HS-5 (cell line): ENCODE measurements at regions not wholly inside any gene's neighbourhood (a gene's known extent, or its start where the extent isn't known, plus 50 kb on each side); places are given as distances from the start of the nearest gene placed in this dataset.
A peak's percentile ranks its signal among the peaks of the same experiment; 100 is the strongest.

Experiments
- DNase-seq: peaks from one replicate; pipeline ENCODE4 v3.0.0-alpha.2; 2012; ENCODE audit warnings: low read depth

- DNase-seq, result no peak
Observed at GRCh38 chr12:39047539-39048262, 142.3 kb upstream of the CPNE8 start.

DNA sequence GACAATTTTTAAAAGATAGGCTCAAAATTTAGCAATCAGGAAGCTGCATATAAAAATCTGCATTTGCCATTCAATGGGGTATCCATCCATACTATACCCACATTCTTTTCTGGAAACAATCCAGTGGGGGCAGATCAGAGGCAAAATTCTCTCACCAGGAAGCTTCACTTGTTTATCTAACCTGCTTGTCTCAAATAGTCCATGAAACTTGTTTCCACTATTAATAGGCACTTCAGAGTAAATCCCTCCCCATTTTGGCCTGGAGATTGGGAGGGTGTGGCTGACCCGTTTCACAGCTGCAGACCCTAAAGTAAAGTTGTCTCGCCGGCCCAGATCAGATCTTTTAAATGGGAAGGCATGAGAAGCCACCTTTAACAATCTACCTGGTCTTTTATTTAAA lies 139.4 kb upstream of the CPNE8 start:
- no peak for DNase-seq

DNA sequence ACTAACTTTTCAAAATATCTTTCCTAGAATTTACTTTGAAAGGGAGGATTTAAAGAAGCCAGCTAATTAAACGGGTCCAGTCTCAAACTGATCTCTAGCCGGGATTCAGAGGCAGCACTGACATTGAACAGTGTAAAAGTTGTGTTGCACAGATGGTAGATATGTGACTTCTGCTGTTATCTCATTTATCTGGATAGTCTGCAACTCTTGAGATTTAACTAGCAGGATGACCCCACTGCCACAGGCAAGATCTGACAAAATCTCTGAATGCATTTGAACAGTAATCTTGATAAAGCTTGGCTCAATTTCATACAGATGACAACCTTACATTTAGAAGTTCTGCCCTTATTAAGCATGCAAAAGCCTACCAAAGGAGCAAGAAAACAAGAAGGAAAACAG lies 138.0 kb upstream of the CPNE8 start:
- no peak for DNase-seq

- DNase-seq, result no peak
Observed at GRCh38 chr12:39040275-39040674, 134.9 kb upstream of the CPNE8 start.

DNA sequence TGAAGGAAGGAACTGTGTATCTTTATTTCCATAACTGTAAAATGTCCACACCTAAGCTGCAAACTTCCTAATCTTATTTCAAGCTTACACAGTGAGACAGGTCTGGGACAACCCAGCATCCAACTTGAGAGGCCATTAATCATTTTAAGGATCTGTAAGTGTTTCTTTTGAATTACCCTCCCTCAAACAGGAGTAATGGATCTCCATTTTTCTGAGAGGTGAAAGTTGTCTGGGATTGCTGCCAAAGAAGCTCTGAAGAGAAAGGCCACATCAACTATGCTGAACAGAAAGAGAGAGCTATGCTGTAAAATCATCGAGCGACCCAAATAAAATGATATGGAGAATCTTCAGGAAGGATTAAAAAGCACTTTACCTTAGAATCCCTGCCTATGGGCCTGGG lies 131.7 kb upstream of the CPNE8 start:
- DNase-seq, result no peak

GRCh38 chr12:39036105-39036504 lies 130.7 kb upstream of the CPNE8 start:
- no peak for DNase-seq

DNA sequence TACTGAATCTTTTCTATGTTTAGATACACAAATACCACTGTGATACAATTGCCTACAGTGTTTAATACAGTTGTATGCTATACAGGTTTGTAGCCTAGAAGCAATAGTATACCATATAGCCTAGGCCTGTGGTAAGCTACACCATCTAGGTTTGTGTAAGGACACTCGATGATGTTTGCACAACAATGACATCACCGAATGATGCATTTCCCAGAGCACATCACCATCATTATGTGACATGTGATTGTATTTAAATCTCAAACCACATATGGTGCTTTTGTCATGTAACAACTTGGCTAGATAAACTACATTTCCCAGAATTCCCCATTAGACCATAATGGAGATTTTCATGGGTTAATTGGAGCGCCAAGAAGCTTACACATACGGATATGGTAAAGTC lies 128.4 kb upstream of the CPNE8 start:
- no peak for DNase-seq

- DNase-seq, result no peak
Observed at GRCh38 chr12:39032448-39032847, 127.1 kb upstream of the CPNE8 start.

- DNase-seq, result no peak
Observed at GRCh38 chr12:39032034-39032433, 126.6 kb upstream of the CPNE8 start.

DNA sequence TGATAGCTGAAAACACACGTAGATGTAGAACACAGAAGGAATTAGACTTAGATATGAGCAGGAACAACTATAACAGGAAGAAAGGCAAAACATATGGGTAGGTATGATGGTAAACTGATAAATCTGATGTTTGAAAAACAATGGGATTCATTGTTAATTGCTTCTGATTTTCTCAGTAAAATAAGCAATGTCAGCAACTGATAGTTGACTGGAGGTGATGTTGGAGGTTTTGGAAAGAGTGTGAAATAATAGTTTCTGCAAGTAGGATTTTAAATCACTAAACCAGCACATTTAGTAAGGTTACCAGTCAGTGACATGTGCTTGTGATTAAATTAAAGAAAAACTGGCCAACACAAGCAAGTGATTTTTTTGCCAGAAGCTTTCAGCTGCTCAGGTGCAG lies 123.0 kb upstream of the CPNE8 start:
- no peak for DNase-seq

GRCh38 chr12:39012870-39013269 lies 107.5 kb upstream of the CPNE8 start:
- peak; percentile 11 for DNase-seq

- no peak for DNase-seq
Observed at GRCh38 chr12:39011166-39011565, 105.8 kb upstream of the CPNE8 start.

DNA sequence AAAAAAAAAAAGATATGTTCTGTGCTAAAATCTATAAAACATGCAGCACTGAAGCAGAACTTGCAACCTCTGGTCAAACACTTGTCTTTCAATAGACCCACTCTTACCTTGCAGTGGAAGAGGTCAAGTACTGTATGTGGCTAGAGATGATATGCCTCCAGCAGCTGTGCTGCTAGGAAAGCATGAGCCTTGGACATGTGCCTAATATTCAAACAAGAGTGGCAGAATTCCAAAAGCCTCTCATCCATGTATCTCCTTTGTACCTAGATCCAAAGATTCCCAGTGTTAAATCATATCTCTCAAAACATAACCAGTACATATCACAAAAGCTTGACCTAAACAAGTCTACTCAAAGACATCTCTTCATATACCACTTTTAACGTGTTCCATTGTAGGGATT lies 105.0 kb upstream of the CPNE8 start:
- DNase-seq, result no peak

- DNase-seq, result no peak
Observed at GRCh38 chr12:39007619-39008018, 102.2 kb upstream of the CPNE8 start.

DNA sequence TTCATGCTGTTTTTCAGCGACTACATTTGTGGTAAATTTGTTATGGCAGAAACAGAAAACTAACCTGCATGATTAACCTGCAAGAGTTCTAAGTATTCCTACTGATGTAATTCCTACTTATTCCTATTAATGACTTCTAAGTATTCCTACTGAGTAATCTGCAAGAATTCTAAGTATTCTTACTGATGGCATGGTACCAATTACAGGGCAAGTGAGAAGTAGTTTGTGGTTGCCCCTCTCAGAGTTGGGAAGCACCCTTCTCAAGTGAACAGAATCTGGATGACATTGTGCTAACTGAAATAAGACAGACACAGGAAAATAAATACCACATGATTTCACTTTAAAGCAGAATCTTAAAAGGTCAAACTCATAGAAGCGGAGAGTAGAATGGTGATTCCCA lies 100.9 kb upstream of the CPNE8 start:
- DNase-seq, result peak; percentile 5

DNA sequence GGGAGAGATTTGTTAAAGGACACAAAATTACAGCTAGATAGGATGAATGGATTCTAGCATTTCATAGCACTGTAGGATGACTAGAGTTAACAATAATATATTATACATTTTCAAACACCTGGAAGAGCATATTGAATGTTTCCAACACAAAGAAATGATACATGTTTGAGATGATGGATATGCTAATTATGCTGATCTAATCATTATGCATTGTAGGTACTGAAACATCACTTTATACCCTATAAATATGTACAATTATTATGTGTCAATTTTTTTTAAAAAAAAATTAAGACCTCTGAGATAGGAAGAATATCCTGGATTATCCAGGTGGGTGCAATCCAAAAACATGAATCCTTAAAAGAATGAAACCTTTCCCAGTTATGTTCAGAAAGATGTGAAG lies 100.3 kb upstream of the CPNE8 start:
- DNase-seq, result no peak

DNA sequence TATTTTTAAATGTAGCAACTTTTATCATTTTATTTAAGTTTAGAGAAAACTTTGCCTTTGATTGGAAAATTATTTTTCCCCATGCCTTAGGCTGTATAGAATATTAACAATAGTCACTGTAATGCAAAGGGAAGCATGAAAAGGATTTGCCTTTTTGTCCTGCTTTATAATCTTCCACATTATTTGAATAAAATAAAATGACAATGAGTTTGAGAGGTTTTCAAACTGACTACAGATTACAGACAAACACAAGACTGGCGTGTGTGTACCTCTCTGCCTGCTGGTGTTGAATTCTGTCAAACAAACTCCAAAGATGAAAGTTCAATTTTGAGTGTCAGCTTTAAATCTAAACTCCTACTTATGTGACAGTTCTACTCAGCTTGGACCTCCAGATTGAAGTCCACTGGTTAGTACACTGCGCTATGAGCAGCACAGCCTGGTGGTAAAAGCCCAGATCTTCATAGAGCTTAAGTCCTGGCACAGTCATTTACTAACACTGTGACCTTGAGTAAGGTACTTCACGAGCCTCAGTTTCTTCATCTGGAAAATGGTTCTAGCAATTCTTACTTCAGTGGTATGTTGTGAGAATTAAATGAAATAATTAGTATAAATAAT lies 98.3 kb upstream of the CPNE8 start:
- DNase-seq, result no peak

- DNase-seq, result no peak
Observed at GRCh38 chr12:39000370-39000769, 95.0 kb upstream of the CPNE8 start.

DNA sequence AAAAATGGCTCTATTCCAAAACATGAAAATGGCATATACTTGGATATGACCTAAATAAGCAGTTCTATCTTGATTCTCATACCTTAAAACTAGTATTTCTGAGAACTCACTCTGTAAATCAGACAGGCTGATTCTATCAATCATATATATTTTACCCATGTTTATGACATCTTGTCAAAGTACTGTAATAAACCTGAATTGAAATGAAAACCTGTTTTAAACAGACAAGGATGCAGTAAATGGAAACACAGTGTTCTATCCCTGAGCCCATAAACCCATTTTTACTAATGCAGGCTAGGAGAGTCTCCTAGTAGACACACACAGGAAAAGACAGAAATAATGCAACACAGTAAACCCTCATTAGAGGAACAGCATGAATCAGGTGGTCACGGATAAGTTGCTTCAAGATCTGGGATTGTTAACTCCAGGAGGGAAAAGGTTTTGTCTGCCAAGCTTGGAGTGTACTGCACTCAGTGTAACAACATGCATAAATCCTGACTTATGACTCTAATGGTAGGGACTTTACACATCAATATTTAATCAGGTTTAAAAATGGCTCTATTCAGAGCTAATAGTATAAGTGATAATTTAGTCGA lies 93.6 kb upstream of the CPNE8 start:
- no peak for DNase-seq

DNA sequence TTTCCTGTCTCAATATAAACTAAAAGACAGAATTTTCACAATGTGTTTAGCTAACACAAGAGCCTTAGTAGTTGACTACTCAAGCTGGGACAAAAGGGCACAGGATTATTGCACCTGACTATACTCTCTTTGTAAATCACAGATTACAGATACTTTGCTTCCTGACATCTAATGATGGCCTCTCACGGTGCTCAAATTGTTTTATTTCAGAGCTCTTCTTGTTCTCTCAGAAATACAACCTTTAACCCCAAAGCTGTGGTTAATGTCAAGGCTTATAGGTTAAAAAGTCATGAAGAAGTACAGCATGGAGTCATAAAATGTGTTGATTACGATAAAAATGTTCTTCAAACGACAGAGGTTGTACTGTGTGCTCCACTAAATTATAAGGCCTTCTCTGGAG lies 89.9 kb upstream of the CPNE8 start:
- DNase-seq, result no peak

DNA sequence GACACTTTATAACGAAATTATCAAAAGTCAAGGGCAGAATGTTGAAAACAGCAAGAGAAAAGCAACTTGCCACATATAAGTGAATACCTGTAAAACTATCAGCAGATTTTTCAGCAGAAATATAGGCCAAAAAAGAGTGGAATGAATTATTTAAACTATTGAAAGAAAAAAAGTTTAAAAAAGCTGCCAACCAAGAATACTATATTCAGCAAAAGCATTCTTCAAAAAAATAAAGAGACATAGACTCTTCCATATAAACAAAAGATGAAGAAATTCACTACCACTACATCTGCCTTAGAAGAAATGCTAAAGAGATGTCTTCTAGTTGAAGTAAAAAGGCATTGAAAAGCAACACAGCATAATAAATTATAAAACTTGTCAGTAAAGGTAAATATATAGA lies 80.6 kb upstream of the CPNE8 start:
- no peak for DNase-seq

DNA sequence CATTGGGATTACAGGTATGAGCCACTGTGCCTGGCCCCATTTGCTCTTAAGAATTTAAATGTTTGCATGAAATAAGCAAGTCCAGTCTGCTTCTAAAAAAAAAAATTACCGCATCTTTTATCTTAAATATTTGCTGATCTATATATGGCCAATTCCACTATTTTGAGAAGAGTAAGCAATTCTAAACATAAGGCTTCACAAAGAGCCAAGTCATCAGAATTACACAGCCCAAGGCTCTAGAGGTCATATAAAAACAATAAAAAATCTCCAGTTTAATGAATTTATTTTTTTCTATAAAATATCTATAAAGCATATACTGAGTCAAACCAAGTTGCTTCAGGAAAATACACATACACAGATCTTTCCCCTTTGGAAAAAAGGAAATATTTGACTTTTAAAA lies 79.0 kb upstream of the CPNE8 start:
- no peak for DNase-seq

- DNase-seq, result no peak
Observed at GRCh38 chr12:38983117-38983571, 77.8 kb upstream of the CPNE8 start.

- DNase-seq, result no peak
Observed at GRCh38 chr12:38977132-38977531, 71.7 kb upstream of the CPNE8 start.
